ENCODE measurements at regions not wholly inside any gene's neighbourhood (a gene's known extent, or its start where the extent isn't known, plus 50 kb on each side); places are given as distances from the start of the nearest gene placed in this dataset.

DNA sequence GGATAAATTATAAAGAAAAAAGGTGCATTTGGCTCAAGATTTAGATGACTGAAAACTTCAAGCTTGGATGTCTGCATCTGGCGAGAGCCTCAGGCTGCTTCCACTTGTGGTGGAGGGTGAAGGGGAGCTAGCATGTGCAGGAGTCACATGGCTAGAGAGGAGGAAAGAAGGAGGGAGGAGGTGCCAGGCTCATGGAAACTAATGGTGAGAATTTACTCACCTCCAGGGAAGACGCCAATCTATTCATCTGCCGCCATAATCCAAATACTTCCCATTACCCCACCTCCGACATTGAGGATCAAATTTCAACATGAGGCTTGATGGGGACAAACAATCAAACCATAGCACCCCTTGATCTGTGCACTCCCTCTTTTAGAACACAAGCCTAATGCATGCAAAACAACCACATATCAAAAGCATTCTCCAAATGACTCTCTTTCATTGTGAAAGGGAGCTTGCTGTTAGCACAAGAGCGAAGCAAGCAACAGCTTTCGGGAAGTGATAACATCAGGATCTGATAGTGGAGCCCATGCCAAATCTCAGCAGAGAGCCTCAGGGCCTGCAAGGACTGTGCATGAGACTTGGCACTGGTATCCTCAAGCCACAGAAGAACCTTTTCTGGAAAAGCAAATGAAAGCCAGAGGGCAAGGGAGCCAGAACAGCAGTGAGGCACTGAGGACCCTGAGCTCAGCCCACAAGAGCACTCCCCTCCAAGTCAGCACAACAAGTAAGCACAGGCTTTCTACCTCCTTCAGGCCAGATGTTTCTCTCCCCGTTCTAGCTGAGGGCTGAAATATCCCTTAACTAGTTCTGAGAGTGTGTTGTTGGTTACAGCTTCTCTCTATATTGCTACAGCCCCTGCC is 50.2 kb upstream of the THBS1 start:
- TF ChIP-seq CTCF (conservative IDR thresholded peaks at IDR 0.05; ENCODE audit: low read length) (no peak), EZH2phosphoT487 (IDR thresholded peaks at IDR 0.05; ENCODE audit: borderline replicate concordance, low read depth, low read length) (no peak)

Measured in OCI-LY7 (cell line).